DMS79 treated with DMSO at 0.1 percent for 48 hours (cell line): ENCODE measurements at regions not wholly inside any gene's neighbourhood (a gene's known extent, or its start where the extent isn't known, plus 50 kb on each side); places are given as distances from the start of the nearest gene placed in this dataset.
"Not testable (repeated sequence)": the region's sequence is repeated elsewhere in the genome, so short reads cannot be mapped to it uniquely, and the experiment has no call there.

Experiments
- DNase-seq: peaks from one replicate; lab custom pipeline; 2025; lab: John Stamatoyannopoulos, UW

DNA sequence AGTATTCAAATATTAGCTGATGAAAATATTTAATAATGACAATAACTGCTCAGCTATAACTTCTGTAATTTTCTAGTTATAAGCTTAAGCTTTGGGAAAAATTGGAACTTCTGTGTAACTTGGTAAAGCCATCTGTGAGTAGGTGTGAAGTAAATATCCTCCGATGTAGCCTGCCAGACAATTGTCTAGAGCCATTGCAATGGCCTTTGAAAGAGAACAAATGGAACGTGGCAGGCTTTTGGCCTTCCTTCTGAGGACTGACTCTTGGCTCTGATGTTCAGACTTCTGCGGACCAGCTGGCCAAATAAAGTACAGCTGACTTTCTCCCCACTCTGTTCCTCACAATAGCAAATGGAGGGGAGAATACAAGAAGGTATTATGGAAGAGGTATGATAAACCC is 203.4 kb upstream of the NMUR2 start:
- no peak for DNase-seq

DNA sequence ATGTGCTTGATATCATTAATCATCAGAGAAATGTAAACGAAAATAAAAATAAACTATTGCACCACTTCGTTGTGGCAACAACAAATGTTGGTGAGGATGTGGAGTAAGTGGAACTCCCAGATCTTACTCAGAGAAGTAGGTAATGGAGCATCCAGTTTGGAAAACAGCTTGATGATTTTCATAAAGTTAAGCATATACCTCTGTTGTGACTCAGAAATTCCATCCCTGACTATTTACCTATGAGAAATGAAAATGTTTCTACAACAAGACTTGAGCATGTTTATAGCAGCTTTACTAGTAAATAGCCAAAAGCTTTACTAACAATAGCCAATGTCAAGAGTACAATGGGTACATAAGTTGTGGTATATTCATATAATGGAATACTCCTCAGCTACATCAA is 214.7 kb upstream of the NMUR2 start:
- no peak for DNase-seq

DNA sequence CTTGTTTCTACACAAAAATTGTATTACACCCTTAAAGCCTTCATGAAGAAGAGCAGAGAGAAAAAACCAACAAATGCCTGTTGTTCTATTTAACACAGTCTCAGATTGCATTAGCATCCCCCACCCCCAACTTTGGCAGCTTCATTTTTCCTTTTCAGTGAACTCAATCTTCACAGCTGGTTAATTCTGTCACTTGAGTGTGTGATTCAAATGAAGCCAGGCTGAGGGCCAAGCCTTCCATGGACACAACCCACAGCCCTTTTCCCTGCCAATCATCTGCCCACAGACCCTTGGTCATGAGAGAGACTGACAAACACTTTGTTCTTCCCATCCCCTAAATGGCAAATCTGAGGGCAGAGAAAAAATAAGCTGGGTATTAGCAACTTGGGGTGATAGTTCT is 217.5 kb upstream of the NMUR2 start:
- peak; percentile 10 for DNase-seq

- DNase-seq = no peak
Measured at GRCh38 chr5:152623951-152624350, 218.9 kb upstream of the NMUR2 start.

DNA sequence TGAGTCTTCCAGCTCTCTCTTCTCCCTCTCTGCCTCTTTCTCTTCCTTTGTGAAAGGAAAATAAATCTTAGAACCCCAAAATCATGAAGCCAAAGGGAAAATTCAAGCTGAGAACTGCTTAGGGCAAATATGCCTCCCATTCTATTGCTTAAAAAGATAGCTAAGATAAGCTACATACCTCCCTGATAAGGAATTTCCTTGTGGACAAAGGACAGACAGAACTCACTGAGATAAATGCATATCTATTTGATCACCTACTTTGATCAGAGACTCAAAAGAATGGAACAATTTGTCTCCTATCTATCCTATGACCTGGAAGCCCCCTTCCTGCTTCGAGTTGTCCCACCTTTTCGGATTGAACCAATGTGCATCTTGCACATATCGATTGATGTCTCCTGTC is 220.6 kb upstream of the NMUR2 start:
- no peak for DNase-seq

DNA sequence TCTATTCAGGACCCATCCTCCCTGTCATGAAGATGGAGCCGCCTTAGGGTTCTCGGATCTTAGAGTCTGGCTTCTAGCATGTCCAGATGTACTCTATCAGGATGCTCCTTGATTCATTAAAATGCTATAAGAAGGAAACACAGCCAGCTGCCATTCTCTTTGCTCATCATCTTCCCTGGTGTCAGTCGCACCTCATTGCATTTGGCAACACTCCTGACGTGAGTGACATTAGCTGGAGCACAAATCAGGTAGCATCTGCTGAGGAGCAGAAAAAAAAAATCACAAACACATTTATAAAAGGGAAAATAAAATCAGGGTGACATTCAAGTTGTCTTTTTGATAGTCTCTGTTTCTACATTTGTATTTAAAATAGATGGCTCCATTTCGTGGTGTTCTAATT is 226.1 kb upstream of the NMUR2 start:
- no peak for DNase-seq

DNA sequence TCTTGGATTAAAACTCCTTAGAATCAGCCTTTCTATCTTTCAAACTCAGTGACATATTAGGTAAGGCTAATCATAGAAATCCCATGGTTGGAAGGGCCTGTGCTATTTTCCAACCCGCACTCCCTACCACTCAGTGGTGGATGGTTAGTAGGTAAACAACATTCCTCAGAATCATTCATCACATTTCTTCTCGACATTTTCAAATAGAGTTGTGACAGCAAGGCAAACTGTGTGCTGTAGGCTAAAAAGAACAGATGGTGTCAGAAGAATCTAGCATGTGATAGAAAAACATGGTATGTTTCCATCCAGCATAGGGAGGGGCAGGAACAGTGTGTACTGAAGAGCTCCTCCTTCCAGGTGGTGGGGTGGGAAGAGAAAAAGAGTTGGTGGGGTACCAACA is 227.3 kb upstream of the NMUR2 start:
- DNase-seq = no peak

- DNase-seq = peak; percentile 44
Measured at GRCh38 chr5:152634586-152634985, 229.5 kb upstream of the NMUR2 start.

- no peak for DNase-seq
Measured at GRCh38 chr5:152638996-152639552, 234.0 kb upstream of the NMUR2 start.

DNA sequence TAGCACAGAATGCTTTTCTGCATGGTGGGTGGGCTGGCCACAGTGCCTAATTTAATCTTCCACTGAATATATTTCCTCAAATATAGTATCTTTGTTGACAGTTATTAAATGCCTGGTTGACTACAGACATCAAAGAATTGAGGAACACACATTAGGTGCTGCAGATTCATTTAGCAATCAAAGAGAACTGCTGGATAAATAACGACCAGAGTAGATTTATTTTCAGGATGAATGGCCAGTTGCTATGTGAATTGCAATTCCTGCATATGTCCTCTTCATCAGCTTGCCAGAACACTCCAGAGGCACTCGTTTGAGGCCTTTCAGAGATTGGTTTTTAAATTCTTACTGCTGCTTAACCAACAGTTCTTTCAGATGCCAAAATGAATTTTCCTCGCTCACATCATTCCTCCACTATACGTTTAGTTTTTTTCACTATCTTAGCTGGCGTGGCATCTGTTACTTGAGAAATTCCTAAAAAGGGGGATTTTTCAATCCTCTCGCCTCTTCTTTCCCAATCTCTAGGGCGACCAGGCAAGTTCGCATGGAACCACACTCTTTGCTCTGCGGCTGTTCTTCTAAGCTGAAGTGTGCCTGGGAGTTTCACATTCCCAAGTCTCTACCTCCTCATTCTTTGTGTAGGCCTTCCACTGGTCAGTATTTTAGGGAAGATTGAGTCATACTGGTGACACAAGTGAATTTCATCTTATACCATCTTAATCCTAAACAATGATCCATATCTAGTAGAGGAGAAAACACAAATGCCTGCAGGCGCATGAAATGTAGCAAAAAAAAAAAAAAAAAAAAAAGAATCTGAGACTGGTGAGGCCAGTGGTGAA is 237.1 kb upstream of the NMUR2 start:
- no peak for DNase-seq

DNA sequence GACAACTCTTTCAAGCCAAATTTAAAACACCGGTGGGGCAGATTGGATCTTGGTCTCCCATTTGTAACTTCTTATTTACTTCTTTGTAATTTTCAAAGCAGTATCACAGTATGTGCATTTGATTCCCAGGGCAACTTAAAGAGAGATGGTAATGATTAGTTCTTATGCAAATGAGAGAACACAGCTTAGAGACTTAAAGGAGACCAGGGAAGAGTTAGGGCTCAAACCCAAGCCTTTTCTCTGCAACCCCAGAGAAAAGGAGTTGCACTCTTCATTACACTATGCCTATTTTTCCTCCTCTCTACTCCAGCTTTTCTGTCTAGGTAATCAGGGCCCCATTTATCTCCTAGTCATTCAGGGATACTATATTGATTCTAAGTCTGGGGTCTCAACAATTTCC is 237.8 kb upstream of the NMUR2 start:
- DNase-seq = no peak

DNA sequence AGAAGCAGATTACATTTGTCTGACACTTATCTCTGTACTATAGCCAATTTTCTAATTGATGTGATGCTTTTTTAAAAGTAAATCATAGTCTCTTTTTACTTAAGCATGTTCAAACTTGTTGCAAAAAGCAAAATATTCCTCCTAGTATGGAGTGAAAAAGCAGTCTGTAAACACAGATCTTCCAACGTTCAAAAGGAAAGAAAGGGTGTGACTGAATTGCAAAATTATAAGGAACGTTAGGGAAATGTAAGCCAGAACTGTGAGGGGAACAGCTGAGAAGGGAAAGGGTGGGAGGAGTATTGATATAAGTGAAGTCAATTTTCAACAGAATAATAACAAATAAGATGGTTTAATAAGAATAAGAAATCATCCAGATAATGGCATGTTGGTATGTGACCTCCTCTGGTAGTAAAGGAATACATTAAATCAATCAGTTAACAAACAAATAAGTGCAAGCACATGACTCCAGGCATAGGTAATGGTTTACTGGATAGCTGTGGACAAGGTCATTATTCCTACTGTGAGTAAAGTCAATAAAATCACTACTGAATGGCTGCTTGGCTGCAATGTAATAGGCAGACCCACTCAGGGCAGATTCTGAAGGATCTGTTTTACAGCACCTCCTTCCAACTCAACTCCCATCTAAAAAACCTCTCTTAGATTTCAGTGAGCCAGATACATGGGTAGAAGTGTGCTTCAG is 239.1 kb upstream of the NMUR2 start:
- DNase-seq = no peak

DNA sequence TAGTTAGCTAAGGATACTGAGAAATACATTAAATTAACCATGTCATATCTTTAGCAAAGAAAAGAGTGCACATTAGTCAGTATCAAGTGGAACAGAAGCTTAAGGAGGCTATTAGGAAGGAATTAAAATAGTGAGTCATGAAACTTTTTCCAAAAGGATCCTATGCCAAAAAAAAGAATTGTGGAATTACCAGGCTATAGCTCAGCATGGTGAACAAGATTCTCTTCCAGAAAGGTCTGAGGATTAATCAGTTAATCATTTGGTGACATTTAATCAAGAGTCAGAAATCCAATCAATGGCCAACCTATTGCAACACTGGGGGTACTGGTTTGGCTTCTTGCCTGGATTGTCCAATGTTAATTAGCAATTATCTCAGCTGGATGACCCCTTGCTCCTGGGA is 244.5 kb upstream of the NMUR2 start:
- DNase-seq = no peak

DNA sequence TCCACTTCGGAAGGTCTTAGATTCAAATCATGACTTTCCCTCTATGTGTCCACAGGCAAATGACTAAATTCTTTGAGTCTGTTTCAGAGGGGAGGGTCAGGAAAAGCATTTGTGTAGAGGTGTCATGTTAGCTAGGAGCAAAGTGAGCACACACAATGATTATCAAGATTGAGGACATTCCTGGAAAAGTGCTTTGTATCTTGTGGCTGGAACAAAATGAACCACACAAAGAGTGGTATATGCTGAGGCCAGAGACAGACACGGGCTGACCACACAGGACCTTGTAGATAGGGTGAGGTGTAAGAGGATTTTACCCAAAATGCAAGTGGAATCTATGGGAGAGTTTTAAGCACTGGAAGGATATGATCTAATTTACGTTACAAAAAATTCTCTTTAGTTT is 245.3 kb upstream of the NMUR2 start:
- DNase-seq = no peak

DNA sequence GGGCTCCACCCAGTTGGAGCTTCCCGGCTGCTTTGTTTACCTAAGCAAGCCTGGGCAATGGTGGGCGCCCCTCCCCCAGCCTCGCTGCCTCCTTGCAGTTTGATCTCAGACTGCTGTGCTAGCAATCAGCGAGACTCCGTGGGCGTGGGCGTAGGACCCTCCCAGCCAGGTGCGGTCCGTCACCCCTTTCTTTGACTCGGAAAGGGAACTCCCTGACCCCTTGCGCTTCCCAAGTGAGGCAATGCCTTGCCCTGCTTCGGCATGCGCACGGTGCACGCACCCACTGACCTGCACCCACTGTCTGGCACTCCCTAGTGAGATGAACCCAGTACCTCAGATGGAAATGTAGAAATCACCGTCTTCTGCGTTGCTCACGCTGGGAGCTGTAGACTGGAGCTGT is 254.4 kb upstream of the NMUR2 start:
- not testable (repeated sequence) for DNase-seq

DNA sequence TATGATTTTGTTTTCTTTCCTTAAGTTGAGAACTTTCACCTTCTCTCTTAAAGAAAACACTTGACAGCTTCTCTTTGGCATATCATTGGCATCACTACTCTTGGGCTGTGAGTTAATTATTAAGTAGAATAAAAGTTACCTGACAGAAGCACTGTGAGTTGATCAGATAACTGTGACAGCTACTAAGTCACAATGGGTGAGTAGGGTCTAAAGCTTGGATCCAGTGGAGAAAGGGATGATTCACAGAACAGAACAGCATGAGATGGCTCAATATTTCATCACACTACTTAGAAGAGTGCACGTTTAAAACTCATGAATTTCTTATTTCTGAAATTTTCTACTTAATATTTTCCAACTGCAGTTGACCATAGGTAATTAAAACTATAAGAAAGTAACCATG is 268.5 kb upstream of the NMUR2 start:
- no peak for DNase-seq

GRCh38 chr5:152674403-152674802 is 269.3 kb upstream of the NMUR2 start:
- DNase-seq = no peak

DNA sequence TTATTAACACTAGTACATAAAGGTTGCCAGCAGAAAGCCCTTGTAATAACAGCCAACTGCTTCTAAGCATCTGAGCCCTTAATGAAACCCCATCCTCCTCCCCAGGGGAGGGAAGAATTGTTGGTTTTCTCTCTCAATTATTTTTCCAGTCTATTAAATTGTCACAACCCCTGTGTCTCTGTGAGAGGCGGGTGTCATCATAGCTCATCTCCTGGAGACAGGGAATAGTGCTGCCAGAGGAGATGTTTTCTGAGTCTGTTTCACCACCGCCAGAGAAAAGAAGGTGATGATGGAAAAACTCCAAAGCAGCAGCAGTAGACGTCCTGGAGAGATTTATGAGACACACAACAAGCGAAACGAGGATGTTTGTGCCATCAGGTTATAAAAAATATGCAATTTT is 271.1 kb upstream of the NMUR2 start:
- DNase-seq = no peak

GRCh38 chr5:152683205-152683604 is 278.1 kb upstream of the NMUR2 start:
- no peak for DNase-seq

DNA sequence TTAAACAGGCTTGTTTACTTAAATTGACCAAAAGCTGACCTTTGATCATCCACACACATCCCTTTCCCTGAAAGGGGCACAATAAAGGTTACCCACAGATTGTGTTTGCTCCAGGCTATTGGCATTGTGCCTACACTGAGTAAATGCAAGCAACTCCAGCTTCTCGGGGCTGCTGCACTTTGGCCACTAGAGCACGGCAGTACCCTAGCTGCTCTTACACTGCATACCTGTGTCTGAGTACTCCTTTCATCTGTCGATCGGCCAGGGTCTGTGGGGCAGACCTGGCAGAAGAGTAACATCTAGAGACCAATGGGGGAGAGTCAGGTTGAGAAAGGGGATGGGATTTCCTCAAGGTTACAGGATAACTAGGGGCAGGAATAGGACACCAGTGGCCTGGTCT is 281.9 kb upstream of the NMUR2 start:
- DNase-seq = no peak

- DNase-seq = peak; percentile 70
Measured at GRCh38 chr5:152688561-152689249, 283.6 kb upstream of the NMUR2 start.

GRCh38 chr5:152689250-152689711 is 284.2 kb upstream of the NMUR2 start:
- peak; percentile 20 for DNase-seq

DNA sequence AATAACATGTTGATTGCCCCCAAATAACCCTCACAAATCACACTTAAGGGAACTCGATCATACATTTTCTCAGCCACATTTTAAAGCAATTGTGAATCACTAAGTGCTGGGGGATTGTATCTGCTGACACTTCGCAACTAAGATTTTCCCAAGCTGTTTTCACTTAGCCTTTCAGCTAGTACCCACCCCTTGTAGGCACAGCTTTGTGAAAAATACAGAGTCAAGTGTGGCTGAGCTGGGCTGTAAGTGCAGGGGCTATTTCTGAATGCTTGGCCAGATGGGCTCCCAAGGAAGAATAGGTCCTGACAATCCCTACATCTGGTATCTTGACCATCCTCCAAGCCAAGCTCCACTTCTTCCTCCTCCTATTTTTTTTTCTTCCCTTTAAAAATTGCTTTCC is 289.2 kb upstream of the NMUR2 start:
- no peak for DNase-seq
